DOHH2 (cell line): ENCODE measurements at regions not wholly inside any gene's neighbourhood (a gene's known extent, or its start where the extent isn't known, plus 50 kb on each side); places are given as distances from the start of the nearest gene placed in this dataset.

Experiments used
- H3F3A ChIP-seq: fragments of 200-600 bp; sonication (generic), shearing (Covaris generic); 2 replicates; pipeline ENCODE4 v1.6.0; 2016; ENCODE audit warnings: antibody characterized with exemption, mild to moderate bottlenecking; ENCODE audit not compliant: control insufficient read depth, insufficient read depth
- H3K27ac ChIP-seq: fragments of 200-600 bp; sonication (generic); 2 replicates; pipeline ENCODE4 v1.5.1; 2014; ENCODE audit warnings: low read depth, mild to moderate bottlenecking, low read length, moderate library complexity
- H3K27me3 ChIP-seq: fragments of 200-600 bp; sonication (generic); 2 replicates; pipeline ENCODE4 v1.6.1; 2014; ENCODE audit warnings: mild to moderate bottlenecking, low read length, mixed read lengths; ENCODE audit not compliant: control insufficient read depth
- H3K36me3 ChIP-seq: fragments of 200-600 bp; sonication (generic); 2 replicates; pipeline ENCODE4 v1.6.1; 2014; ENCODE audit warnings: mild to moderate bottlenecking, low read length, moderate library complexity, mixed read lengths; ENCODE audit not compliant: control insufficient read depth
- H3K4me1 ChIP-seq: fragments of 200-600 bp; sonication (generic); 2 replicates; pipeline ENCODE4 v1.6.1; 2014; ENCODE audit warnings: mild to moderate bottlenecking, low read length, mixed read lengths; ENCODE audit not compliant: control insufficient read depth
- H3K4me2 ChIP-seq: fragments of 200-600 bp; sonication (generic); 2 replicates; pipeline ENCODE4 v1.6.0; 2014; ENCODE audit warnings: mild to moderate bottlenecking, low read length, moderate library complexity
- H3K4me3 ChIP-seq: fragments of 200-600 bp; sonication (generic); 2 replicates; pipeline ENCODE4 v1.5.1; 2014; ENCODE audit warnings: mild to moderate bottlenecking, low read length, mixed read lengths
- H3K79me2 ChIP-seq: fragments of 200-600 bp; sonication (generic); 2 replicates; pipeline ENCODE4 v1.6.1; 2014; ENCODE audit warnings: mild to moderate bottlenecking, low read length, mixed read lengths; ENCODE audit not compliant: control insufficient read depth
- H3K9me2 ChIP-seq: fragments of 200-600 bp; sonication (generic); replicated peaks from 2 replicates; pipeline ENCODE4 v1.6.1; 2014; ENCODE audit warnings: mild to moderate bottlenecking, low read length, mixed read lengths; ENCODE audit not compliant: control insufficient read depth
- H3K9me3 ChIP-seq: fragments of 200-600 bp; sonication (generic); 2 replicates; pipeline ENCODE4 v1.6.1; 2014; ENCODE audit warnings: antibody characterized with exemption, low read length, mixed read lengths; ENCODE audit not compliant: control insufficient read depth, insufficient read depth
- H4K20me1 ChIP-seq: fragments of 200-600 bp; sonication (generic); 2 replicates; pipeline ENCODE4 v1.6.0; 2014; ENCODE audit warnings: low read depth, mild to moderate bottlenecking, antibody characterized with exemption, low read length, moderate library complexity; ENCODE audit not compliant: control insufficient read depth, insufficient read depth
- EZH2phosphoT487 ChIP-seq: fragments of 200-600 bp; sonication (generic); IDR thresholded peaks from 2 replicates; pipeline ENCODE4 v1.6.1; 2017; ENCODE audit warnings: borderline replicate concordance, mild to moderate bottlenecking, antibody characterized with exemption, low read length, moderate library complexity, mixed read lengths
- TF ChIP-seq, protein P1 (sequence below): fragments of 200-600 bp; sonication (generic); IDR thresholded peaks from one replicate; pipeline ENCODE4 v1.5.1; 2014; ENCODE audit warnings: antibody characterized with exemption, mild to moderate bottlenecking, low read depth, low read length; ENCODE audit not compliant: poor library complexity, severe bottlenecking

DNA sequence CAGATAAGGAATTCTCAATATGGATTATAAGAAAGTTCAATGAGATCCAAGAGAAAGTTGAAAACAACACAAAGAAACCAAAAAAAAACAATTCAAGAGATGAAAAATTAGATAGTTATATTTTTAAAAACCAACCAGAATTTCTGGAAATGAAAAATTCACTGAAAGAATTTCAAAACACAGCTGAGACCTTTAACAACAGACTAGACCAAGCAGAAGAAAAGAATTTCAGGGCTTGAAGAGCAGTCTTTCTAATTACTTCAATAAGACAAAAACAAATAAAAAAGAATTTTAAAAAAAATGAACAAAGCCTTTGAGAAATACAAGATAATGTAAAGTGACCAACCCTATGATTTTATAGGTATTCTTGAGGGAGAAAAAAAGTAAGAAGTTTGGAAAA is 155.4 kb downstream of the ZMAT3 start:
- no peaks in the 10 kb centered on the region for H3K36me3 ChIP-seq
- H3F3A ChIP-seq: no peaks in the 10 kb centered on the region
- H3K9me2 ChIP-seq: no peaks in the 10 kb centered on the region
- H3K27me3 ChIP-seq: no peaks in the 10 kb centered on the region
- no peak overlapping the region for H3K4me3 ChIP-seq
- no peaks in the 10 kb centered on the region for H4K20me1 ChIP-seq
- no peaks in the 10 kb centered on the region for H3K4me1 ChIP-seq
- peaks cover 20% of the 10 kb centered on the region; the same call in 1 of the 2 replicates for H3K9me3 ChIP-seq
- TF ChIP-seq EZH2phosphoT487: no peak
- TF ChIP-seq, protein P1, sequence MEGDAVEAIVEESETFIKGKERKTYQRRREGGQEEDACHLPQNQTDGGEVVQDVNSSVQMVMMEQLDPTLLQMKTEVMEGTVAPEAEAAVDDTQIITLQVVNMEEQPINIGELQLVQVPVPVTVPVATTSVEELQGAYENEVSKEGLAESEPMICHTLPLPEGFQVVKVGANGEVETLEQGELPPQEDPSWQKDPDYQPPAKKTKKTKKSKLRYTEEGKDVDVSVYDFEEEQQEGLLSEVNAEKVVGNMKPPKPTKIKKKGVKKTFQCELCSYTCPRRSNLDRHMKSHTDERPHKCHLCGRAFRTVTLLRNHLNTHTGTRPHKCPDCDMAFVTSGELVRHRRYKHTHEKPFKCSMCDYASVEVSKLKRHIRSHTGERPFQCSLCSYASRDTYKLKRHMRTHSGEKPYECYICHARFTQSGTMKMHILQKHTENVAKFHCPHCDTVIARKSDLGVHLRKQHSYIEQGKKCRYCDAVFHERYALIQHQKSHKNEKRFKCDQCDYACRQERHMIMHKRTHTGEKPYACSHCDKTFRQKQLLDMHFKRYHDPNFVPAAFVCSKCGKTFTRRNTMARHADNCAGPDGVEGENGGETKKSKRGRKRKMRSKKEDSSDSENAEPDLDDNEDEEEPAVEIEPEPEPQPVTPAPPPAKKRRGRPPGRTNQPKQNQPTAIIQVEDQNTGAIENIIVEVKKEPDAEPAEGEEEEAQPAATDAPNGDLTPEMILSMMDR: no peak
- no peak overlapping the region for H3K27ac ChIP-seq
- H3K79me2 ChIP-seq: no peaks in the 10 kb centered on the region
- H3K4me2 ChIP-seq: no peak overlapping the region

DNA sequence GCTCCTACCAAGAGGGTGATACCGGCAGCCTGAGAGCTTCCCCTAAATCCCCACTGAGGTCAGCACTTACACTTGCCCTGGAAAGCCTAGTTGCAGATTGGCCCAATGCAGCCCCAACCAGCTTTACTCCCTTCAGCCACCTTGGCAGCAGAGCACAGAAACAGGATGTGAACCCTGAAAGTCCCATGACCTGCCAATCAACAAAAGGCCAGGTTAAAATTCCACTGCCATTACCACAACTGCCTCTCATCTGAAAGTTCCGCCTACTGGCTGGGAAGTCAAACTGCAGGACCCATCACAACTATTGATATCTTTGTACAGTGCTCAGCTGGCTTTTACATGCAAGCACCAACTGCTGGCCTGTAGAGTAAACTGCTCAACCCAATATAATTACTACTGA is 156.2 kb downstream of the ZMAT3 start:
- H3K79me2 ChIP-seq: no peaks in the 10 kb centered on the region
- no peaks in the 10 kb centered on the region for H3K36me3 ChIP-seq
- H3K4me1 ChIP-seq: no peaks in the 10 kb centered on the region
- H3K27ac ChIP-seq: no peak overlapping the region
- TF ChIP-seq, protein P1: no peak
- no peak for TF ChIP-seq EZH2phosphoT487
- no peaks in the 10 kb centered on the region for H3K27me3 ChIP-seq
- H3K4me3 ChIP-seq: no peak overlapping the region
- H3K9me3 ChIP-seq: peaks cover 20% of the 10 kb centered on the region; the same call in 1 of the 2 replicates
- no peaks in the 10 kb centered on the region for H3F3A ChIP-seq
- no peaks in the 10 kb centered on the region for H3K9me2 ChIP-seq
- H4K20me1 ChIP-seq: no peaks in the 10 kb centered on the region
- no peak overlapping the region for H3K4me2 ChIP-seq

DNA sequence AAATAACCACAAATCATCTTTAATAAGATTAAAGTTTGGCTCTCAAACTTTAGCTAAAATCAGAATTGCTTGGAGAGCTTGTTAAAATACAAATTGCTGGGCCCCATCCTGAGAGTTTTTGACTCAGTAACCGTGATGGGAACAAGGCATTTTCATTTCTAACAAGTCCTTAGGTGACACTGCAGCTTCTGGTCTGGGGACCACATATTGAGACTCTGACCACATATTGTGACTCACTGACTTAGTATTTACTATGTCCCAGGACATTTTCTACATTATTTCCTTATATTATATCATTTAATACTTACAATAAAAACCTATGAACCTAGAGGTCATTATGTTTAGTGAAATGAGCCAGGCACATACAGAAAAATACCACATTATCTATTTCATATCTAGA is 164.5 kb downstream of the ZMAT3 start:
- no peaks in the 10 kb centered on the region for H3F3A ChIP-seq

More for the DNA sequence above, 164.5 kb downstream of the ZMAT3 start:
- H3K4me3 ChIP-seq: no peak overlapping the region
- no peaks in the 10 kb centered on the region for H3K9me3 ChIP-seq
- no peaks in the 10 kb centered on the region for H3K27me3 ChIP-seq
- H3K27ac ChIP-seq: no peak overlapping the region
- H3K36me3 ChIP-seq: no peaks in the 10 kb centered on the region
- no peaks in the 10 kb centered on the region for H4K20me1 ChIP-seq
- TF ChIP-seq, protein P1: no peak
- TF ChIP-seq EZH2phosphoT487: no peak
- H3K79me2 ChIP-seq: no peaks in the 10 kb centered on the region
- H3K4me2 ChIP-seq: no peak overlapping the region
- H3K9me2 ChIP-seq: no peaks in the 10 kb centered on the region
- H3K4me1 ChIP-seq: no peaks in the 10 kb centered on the region
